GM06990 (cell line): ENCODE measurements at regions not wholly inside any gene's neighbourhood (a gene's known extent, or its start where the extent isn't known, plus 50 kb on each side); places are given as distances from the start of the nearest gene placed in this dataset.

Experiments
- DNase-seq: peaks from one replicate; pipeline ENCODE4 v3.0.0-alpha.2; 2011; ENCODE audit not compliant: insufficient read length; ENCODE audit errors: extremely low read depth
- H3K27me3 ChIP-seq: replicated peaks from 2 replicates; pipeline ENCODE4 v1.6.0; 2011; ENCODE audit warnings: low read length; ENCODE audit not compliant: control insufficient read depth, insufficient read depth
- H3K36me3 ChIP-seq: 2 replicates; pipeline ENCODE4 v1.5.1; 2011; ENCODE audit warnings: low read length; ENCODE audit not compliant: control insufficient read depth, insufficient read depth
- H3K4me3 ChIP-seq: replicated peaks from 2 replicates; pipeline ENCODE4 v1.5.1; 2011; ENCODE audit warnings: low read depth, mild to moderate bottlenecking, control low read depth, low read length
- CTCF ChIP-seq: IDR thresholded peaks from 2 replicates; pipeline ENCODE4 v1.5.1; 2011; ENCODE audit warnings: low read length, control low read depth, mild to moderate bottlenecking, inconsistent platforms; ENCODE audit not compliant: insufficient read depth, poor library complexity, severe bottlenecking

DNA sequence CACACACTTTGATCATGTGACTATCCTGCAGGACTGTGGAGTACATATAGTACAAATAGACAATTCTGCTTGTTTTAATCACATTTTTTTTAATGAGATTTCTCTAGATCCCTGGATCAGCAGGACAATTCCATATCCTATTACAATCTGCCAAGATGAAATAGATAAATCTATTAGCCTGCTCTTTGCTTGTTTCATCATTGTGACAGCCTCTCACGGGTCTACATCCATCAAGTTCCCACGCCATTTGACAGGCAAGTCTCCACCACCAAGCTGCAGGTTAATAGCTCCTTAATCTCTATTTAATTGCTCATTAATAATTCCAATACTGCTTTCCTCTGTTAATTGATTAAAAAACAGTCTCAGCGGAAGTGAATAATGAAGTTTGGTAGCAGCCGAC is 671.5 kb downstream of the CCSER2 start:
- Histone ChIP-seq H3K27me3 (no peaks in the 10 kb centered on the region), H3K36me3 (no peaks in the 10 kb centered on the region), H3K4me3 (no peak overlapping the region)
- no peak for TF ChIP-seq CTCF
- DNase-seq = no peak

DNA sequence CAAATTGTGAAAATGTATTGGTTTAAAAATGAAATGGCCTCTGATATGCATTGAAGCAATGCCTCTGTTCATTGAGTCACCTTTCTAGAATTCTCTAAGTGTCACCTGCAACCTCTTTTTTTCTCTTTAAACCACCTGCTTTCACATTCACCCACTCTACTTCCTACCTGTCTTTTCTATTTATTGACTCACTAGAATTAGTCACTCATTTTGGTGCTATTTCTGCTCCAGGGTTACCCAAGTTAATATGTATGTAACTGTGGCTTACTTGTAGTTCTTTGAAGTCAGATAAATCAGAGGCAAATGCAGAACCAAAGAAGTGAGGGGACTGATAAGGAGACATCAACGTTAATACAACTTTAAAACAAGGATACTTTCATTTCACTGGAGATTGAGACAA is 674.7 kb downstream of the CCSER2 start:
- no peak for TF ChIP-seq CTCF
- no peak for DNase-seq

DNA sequence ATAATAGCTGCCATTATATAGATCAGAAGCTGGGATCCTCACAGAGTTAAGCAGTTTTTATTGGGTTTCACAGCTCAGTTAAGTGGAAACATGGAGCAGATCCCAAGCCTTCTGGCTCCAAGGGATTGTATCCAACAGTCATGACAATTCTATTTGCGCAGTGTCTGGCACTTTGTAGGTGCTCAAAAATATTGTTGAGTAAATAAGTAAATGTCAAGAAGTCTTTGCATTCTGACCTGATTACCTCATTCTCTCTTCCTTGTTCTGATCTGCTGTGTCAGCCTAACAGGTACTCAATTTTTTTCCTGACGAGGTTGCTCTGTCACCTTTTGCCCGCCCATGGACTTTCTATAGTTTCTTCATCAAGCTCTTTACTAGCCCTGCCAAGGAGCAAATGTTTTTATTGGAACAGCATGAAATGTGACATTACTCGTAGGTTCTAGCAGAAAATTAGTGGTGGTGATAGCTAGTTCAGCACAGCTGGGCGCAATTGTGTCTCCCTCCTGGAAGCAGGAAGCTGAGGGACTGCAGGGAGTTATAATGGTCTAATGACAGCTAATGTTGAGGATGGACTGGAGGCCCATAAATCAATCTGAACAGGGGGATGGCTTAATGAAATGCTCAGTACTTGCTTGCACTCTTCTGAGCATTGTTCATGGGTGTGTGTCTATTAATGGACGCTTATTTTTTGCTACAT is 680.2 kb downstream of the CCSER2 start:
- no peak overlapping the region for H3K4me3 ChIP-seq
- no peak for TF ChIP-seq CTCF
- H3K27me3 ChIP-seq = no peaks in the 10 kb centered on the region
- H3K36me3 ChIP-seq = no peaks in the 10 kb centered on the region
- no peak for DNase-seq

More for the DNA sequence above, 674.7 kb downstream of the CCSER2 start:
- Histone ChIP-seq H3K36me3 (no peaks in the 10 kb centered on the region), H3K4me3 (no peak overlapping the region), H3K27me3 (no peaks in the 10 kb centered on the region)

DNA sequence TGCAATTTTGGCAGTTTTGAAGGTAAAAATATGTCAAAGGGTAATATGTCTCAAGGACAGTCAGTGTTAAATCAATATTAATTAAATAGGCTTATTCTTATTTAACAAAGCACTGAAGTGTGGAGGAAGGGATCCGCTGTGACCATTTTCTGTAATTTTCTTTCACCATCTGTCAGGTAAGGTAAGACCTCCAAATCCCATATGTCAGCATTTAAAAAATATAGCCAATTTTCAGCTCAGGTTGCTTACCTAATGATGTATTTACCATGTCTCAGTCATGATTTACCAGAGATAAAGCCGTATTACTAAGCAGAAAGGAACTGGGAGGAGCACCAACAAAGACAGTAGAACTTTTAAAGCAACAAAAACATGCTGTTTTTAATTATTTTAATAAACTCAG is 683.9 kb downstream of the CCSER2 start:
- H3K4me3 ChIP-seq = no peak overlapping the region
- DNase-seq = no peak
- H3K36me3 ChIP-seq = no peaks in the 10 kb centered on the region
- H3K27me3 ChIP-seq = no peaks in the 10 kb centered on the region
- no peak for TF ChIP-seq CTCF

DNA sequence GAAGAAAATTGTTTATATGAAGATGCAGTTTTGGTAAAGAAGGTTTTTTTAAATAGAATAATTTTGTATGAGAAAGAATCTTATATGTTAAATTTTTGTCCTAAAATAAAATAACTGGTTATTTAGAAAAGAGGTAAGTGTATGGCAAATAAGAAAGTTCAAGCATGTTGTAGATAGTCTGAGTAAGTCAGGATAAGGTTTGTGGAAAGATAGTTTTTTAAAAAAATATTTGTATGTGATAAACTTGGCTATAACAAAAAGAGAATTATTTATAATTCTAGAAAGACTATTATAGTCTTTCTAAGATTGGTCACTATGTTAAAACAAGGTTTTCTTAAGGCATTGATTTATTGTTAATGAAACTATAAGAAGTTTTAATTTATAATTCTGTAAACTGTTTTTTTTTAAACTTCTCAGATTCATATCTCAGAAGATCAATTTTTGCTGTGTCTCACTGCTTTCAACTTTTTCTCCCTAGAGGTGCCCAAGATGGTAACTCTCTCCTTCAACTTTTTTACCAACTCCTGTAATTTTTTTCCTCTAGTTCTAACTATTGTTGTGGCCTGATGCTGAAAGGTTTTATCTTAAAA is 698.6 kb downstream of the CCSER2 start:
- no peaks in the 10 kb centered on the region for H3K27me3 ChIP-seq
- no peaks in the 10 kb centered on the region for H3K36me3 ChIP-seq
- no peak overlapping the region for H3K4me3 ChIP-seq
- no peak for DNase-seq
- TF ChIP-seq CTCF = no peak
